Prostate gland (tissue), 2 donors: ENCODE measurements at regions not wholly inside any gene's neighbourhood (a gene's known extent, or its start where the extent isn't known, plus 50 kb on each side); places are given as distances from the start of the nearest gene placed in this dataset.

Experiments used
- DNase-seq: peaks from one replicate; pipeline ENCODE4 v3.0.0-alpha.2; 2019; ENCODE audit warnings: low spot score
- H3K27ac ChIP-seq, 2 donors: fragments of 200-600 bp; sonication (generic); 2 replicates each; pipeline ENCODE4 v1.5.1; 2017 to 2019
- H3K27me3 ChIP-seq: fragments of 200-600 bp; sonication (generic); replicated peaks from 2 replicates; pipeline ENCODE4 v1.5.1; 2019; ENCODE audit not compliant: insufficient read depth
- H3K36me3 ChIP-seq, 2 donors: fragments of 200-600 bp; sonication (generic); 1 replicate in 1 of 2; 2 replicates in 1 of 2; pipeline versions ENCODE4 v1.5.1 to v1.8.1; 2017 to 2019
- H3K4me1 ChIP-seq: fragments of 200-600 bp; sonication (generic); replicated peaks from 2 replicates; pipeline ENCODE4 v1.5.1; 2019
- H3K4me3 ChIP-seq, 2 donors: fragments of 200-600 bp; sonication (generic); 2 replicates each; pipeline ENCODE4 v1.5.1; 2017 to 2019
- H3K9me3 ChIP-seq: fragments of 200-600 bp; sonication (generic); 2 replicates; pipeline ENCODE4 v1.5.1; 2017
- POLR2A ChIP-seq: fragments of 450-650 bp; IDR thresholded peaks from one replicate; pipeline ENCODE4 v1.6.1; 2016; ENCODE audit warnings: antibody characterized with exemption, mild to moderate bottlenecking
- POLR2AphosphoS5 ChIP-seq: sonication (generic); formaldehyde crosslinking; IDR thresholded peaks from one replicate; pipeline ENCODE4 v1.6.1; 2017; ENCODE audit warnings: antibody characterized with exemption
- WGBS: methylation state at CpG from one replicate; pipeline ENCODE4 v1.1.5; 2018; 5-methylcytosine and 5-hydroxymethylcytosine counted together
- intact Hi-C: fragments of 100-400 bp; cut with DNase I; formaldehyde crosslinking; loops from one replicate; pipeline ENCODE4 v1.14.2; 2022
- TF ChIP-seq, protein P1 (sequence below), 4 experiments: fragments of 200-600 bp in 2 of 4; fragments of 450-650 bp in 2 of 4; sonication (generic) in 2 of 4; IDR thresholded peaks; 1 replicate in 3 of 4; 2 replicates in 1 of 4; pipeline ENCODE4 v1.5.1; 2016 to 2019; ENCODE audit warnings: antibody characterized with exemption in 4 of 4, mild to moderate bottlenecking in 2 of 4, moderate library complexity in 2 of 4

GRCh38 chr10:4012848-4013247 is 227.8 kb upstream of the KLF6 start:
- Histone ChIP-seq H3K36me3 (no peaks in the 10 kb centered on the region), H3K4me1 (no peaks in the 10 kb centered on the region), H3K9me3 (no peaks in the 10 kb centered on the region), H3K4me3 (no peak overlapping the region), H3K27me3 (no peaks in the 10 kb centered on the region), H3K27ac (no peak overlapping the region)
- TF ChIP-seq, protein P1, sequence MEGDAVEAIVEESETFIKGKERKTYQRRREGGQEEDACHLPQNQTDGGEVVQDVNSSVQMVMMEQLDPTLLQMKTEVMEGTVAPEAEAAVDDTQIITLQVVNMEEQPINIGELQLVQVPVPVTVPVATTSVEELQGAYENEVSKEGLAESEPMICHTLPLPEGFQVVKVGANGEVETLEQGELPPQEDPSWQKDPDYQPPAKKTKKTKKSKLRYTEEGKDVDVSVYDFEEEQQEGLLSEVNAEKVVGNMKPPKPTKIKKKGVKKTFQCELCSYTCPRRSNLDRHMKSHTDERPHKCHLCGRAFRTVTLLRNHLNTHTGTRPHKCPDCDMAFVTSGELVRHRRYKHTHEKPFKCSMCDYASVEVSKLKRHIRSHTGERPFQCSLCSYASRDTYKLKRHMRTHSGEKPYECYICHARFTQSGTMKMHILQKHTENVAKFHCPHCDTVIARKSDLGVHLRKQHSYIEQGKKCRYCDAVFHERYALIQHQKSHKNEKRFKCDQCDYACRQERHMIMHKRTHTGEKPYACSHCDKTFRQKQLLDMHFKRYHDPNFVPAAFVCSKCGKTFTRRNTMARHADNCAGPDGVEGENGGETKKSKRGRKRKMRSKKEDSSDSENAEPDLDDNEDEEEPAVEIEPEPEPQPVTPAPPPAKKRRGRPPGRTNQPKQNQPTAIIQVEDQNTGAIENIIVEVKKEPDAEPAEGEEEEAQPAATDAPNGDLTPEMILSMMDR (IDR thresholded peaks at IDR 0.05) = no peak
- no peak for TF ChIP-seq POLR2AphosphoS5
- no peak for DNase-seq
- 80% methylated on average over 2 of the region's 2 CpGs for WGBS
- intact Hi-C loops = no loop called here

GRCh38 chr10:4011136-4011812 is 226.3 kb upstream of the KLF6 start:
- TF ChIP-seq, protein P1 (IDR thresholded peaks at IDR 0.05) = no peak
- TF ChIP-seq POLR2A (no peak), POLR2AphosphoS5 (no peak)
- no peaks in the 10 kb centered on the region for H3K4me1 ChIP-seq
- no peaks in the 10 kb centered on the region for H3K9me3 ChIP-seq
- H3K36me3 ChIP-seq = no peaks in the 10 kb centered on the region
- no peak for DNase-seq
- WGBS = 90% methylated on average over 4 of the region's 4 CpGs
- H3K27me3 ChIP-seq = no peaks in the 10 kb centered on the region
- no peak overlapping the region for H3K4me3 ChIP-seq
- no peak overlapping the region for H3K27ac ChIP-seq
- intact Hi-C loops = no loop called here

GRCh38 chr10:4008676-4009382 is 223.8 kb upstream of the KLF6 start:
- Histone ChIP-seq H3K27me3 (no peaks in the 10 kb centered on the region), H3K4me1 (no peaks in the 10 kb centered on the region), H3K4me3 (no peak overlapping the region), H3K9me3 (no peaks in the 10 kb centered on the region), H3K27ac (no peak overlapping the region), H3K36me3 (no peaks in the 10 kb centered on the region)
- TF ChIP-seq, protein P1 (IDR thresholded peaks at IDR 0.05) = no peak
- TF ChIP-seq POLR2AphosphoS5 (no peak), POLR2A (no peak)
- DNase-seq = no peak
- WGBS = 85% methylated on average over 7 of the region's 7 CpGs
- intact Hi-C loops = no loop called here

GRCh38 chr10:4007771-4008170 is 222.8 kb upstream of the KLF6 start:
- no peak for DNase-seq
- Histone ChIP-seq H3K36me3 (no peaks in the 10 kb centered on the region), H3K27me3 (no peaks in the 10 kb centered on the region), H3K27ac (no peak overlapping the region), H3K4me1 (no peaks in the 10 kb centered on the region), H3K9me3 (no peaks in the 10 kb centered on the region), H3K4me3 (no peak overlapping the region)
- TF ChIP-seq, protein P1 (IDR thresholded peaks at IDR 0.05) = no peak
- TF ChIP-seq POLR2AphosphoS5 (no peak), POLR2A (no peak)
- intact Hi-C loops = no loop called here
- WGBS = 69% methylated on average over 4 of the region's 4 CpGs

DNA sequence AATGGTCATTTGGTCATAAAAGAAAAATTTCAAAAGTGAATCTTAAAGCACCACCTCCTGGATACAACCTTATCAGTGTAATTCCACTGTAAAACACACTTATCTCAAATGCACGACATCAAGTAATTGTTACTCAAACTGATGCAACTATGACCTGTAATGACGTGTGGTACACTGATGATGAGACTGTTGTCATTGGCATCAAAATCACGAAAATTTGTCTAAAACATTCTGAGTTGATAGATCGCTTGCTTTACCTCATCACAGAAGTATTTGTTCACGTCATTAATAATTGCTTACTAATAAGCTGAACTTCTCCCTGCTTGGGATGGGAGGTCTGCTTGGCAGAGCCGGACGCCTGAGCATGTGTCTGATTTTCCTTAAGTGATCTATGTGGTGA is 221.8 kb upstream of the KLF6 start:
- Histone ChIP-seq H3K4me1 (no peaks in the 10 kb centered on the region), H3K9me3 (no peaks in the 10 kb centered on the region), H3K27me3 (no peaks in the 10 kb centered on the region), H3K4me3 (no peak overlapping the region), H3K36me3 (no peaks in the 10 kb centered on the region), H3K27ac (no peak overlapping the region)
- no peak for DNase-seq
- TF ChIP-seq POLR2AphosphoS5 = no peak
- TF ChIP-seq, protein P1 (IDR thresholded peaks at IDR 0.05) = no peak
- TF ChIP-seq POLR2A = no peak
- WGBS = 92% methylated on average over 7 of the region's 7 CpGs
- intact Hi-C loops = no loop called here
